ENCODE measurements at regions not wholly inside any gene's neighbourhood (a gene's known extent, or its start where the extent isn't known, plus 50 kb on each side); places are given as distances from the start of the nearest gene placed in this dataset.

GRCh38 chr9:13587571-13587970 is 308.1 kb upstream of the MPDZ start:
- DNase-seq = no peak

- DNase-seq = no peak
Measured at GRCh38 chr9:13586587-13587374, 307.3 kb upstream of the MPDZ start.

DNA sequence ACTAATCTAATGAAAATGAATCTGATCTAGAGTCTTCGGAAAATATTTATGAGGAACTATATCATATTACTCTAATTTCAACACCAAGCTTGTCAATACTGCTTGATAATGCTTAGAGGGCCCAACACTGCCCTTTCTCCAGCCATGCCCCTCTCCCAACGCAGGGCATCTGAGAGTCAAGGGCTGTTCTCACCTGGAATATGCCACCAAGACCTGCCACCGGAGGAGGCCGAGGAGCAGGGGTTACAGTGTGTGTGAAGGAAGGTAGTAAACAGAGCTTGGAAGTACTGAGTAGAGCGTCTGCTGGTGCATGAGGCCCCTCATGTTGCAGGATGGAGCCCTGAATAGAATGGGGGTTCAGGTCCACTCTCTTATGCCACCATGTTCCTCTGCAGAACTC is 301.3 kb upstream of the MPDZ start:
- no peak for DNase-seq

GRCh38 chr9:13580131-13580530 is 300.6 kb upstream of the MPDZ start:
- DNase-seq = no peak

DNA sequence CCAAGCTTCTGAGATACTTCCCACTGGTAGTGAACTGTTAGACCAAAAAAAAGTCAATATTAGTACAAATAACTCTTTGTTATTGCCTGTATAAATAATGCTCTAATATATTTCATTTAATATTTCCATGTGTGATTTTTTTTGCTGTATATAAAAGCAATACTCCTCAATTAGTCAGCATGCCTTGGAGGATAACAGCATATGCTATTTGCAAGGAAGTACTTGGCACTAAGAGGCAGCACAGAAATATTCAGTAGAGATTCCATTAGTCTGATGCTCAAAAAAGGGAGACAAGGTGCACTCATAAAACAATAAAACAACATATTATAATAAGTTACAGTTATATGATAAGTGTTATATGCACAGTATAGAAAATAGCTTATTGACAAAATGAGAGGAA is 296.6 kb upstream of the MPDZ start:
- no peak for DNase-seq

DNA sequence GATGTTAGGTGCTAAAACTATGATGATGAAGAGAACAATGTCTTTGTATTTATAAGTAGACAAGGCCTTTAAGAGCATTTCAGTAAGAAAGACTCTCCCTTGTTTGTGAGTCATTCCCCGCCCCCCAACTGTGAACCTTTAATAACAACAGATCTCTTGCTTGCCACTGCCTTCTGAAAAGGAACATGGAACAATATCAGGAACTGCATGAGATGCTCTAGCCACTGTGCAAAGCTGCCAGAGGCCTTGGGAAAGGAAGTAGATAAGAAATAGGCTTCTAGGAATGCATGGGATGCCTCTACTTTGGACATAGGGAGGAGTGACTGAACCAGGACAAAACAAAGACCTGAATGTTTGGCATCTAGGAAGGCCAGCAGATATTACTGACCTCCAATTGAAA is 296.1 kb upstream of the MPDZ start:
- DNase-seq = no peak

DNA sequence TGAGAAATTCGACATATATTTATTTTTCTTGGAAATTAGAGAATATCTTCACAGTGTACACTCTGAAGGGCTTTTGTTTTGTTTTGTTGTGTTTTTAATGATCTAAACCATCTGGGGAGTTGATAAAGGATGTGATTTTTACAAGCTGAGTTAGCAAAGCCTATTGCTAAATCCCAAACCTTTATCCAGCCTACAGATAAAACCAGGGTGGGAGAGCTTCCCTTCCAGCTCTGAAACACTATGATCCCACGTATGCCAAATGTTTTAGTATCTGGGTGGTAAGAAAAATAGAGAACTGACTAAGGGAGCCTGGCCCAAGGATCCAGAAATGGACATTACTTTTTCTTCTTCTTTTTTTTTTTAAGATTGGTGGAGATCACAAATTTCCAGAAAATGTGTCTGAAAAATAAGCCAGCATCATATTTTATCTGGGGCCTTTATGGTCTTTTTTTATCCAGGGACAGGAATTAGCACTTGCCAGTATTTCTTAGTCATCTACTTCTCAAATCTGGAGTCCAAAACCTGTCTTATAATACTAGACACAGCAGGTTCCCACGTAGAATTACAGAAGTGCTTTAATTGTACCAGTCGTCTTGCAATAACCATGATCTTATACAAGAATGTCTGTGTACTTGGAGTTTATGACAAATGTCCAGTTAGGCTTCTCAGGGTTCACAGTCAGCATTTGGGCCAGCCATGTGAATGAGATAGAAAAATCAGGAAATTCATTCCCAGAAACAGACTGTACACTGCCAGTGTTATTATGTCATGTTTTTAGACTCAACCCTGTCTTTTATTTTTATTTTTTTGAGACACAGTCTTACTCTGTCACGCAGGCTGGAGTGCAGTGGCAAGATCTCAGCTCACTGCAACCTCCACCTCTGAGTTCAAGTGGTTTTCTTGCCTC is 290.8 kb upstream of the MPDZ start:
- no peak for DNase-seq

- DNase-seq = no peak
Measured at GRCh38 chr9:13569602-13570067, 290.1 kb upstream of the MPDZ start.

DNA sequence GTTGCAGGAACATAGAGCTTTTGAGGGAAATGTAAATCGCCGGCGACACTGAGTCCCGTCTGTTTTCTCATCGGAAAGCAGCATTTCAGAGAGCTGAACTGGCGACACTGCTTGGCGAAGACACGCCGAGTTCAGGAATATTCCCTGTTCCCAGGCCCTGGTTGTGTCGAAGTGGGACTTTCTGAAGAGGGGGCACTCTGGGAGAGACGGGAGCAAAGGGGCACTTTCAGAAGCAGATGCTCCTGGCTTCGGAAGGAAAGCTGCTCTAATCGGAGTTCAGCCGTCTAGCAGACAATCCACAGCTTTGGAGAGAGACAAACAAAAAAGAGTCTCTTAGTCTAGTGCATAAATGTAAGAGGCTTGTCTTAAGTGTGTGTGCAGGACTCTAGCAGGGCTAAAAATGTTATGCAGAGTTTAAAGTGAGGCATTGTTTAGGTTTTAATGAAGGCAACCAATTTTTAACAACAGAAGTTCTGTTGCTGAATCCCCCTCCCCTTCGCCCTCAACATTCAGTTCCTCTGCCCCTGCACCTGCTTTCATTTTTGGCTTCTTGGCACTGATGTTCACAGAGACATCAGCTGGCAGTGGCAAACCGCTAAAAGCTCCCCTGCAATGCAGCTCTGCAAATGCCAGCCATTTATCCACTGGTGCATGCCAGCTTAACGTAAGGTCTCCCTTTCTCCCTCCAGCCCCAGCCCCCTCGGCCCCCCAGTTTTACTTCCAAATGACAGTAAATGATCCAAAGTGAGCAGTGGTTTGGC is 289.5 kb upstream of the MPDZ start:
- peak; percentile 51 for DNase-seq

DNA sequence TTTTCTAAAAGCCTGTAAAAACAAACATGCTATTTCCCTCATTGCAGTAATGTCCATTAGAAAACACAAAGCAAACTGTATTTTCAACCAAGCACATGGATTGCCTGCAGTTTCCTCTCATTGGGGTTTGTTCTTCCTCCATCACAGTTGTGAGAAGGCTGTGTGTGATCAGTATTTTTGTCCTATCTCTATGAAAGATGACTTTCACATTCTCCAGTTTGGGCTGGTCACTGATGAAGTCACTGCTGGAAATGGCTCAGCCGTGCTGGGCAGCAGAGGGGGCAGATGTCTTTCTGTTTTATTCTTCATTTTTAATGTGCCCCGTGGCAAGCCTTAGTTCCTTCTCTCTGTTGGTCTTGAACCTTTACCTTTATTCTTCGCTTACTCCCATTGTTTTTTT is 288.9 kb upstream of the MPDZ start:
- no peak for DNase-seq

GRCh38 chr9:13567833-13568232 is 288.3 kb upstream of the MPDZ start:
- no peak for DNase-seq

DNA sequence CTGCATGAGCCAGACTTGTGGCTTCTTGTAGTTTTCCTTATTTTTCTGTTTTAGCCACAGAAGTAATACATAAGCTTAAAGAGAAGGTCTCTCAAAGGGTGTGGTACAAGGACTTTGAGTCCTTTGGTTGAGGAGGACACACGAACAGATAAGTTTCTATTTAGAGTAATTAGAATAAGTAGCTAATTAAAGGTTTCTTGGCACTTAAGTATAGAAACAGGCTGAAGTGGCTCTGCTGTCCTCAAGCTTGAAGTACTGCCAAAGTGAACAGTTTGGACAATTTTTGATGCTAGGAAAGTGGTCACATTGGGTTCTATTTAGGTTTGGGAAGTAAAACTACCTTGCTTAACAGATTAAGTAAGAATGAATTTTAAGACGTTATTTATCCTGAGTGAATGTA is 278.3 kb upstream of the MPDZ start:
- no peak for DNase-seq

DNA sequence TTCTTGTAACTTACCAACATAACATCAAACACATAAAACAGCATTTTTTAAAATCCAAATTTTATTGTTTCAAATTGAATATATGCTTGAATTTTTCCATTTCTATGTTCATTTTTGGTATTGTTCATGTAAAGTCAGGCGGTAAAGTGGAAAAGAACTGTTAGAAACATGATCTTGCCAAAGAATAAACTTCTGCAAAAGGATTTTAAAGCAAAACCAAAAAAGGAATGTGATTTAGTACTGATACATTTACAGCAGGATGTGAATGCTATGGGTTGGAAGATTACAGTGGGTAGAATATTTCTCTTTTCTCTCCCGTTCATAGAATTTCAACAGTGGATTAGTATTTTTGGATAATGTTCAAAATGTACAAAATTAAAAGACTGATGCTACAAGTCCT is 277.2 kb upstream of the MPDZ start:
- no peak for DNase-seq

DNA sequence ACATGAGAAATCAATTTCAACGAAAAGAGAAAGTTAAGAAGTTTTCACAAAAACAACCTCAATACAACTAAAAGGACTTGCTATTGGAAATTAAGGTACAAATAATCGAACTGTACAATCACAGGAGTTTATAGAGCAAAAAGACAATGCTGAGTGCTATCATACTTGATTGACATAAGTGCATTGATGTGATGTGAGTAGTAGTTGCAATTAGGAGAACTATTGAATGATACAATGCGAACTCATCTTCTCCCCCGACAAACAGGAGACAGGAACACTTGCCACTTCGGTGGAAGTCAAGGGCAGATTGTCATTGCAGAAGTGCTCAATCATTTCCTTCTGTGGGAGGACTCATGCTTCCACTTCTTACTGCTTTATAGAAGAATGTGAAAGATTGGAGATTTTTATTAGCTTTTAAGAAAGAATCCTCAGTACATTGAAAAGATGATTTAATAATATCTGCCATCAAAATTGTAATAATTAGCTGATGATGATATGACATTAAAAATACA is 276.6 kb upstream of the MPDZ start:
- DNase-seq = no peak

DNA sequence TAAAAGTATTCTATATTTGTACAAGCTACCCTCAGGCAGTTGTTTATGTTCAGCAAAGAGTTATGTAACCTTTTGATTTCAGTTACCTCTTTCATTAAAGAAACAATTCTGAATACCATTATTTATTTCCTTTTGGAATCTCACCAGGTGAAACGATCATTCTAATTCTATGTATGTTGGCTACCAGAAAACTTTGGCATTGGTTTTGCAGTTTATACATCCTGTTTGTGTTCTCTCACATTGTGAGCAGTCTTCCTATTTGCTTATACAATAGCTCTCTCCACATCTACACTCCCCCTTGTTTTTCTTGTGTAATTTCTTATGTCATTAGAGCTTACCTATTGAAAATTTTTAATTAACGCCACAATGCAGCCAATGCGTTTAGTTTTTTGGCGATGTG is 276.0 kb upstream of the MPDZ start:
- no peak for DNase-seq

GRCh38 chr9:13554626-13555025 is 275.1 kb upstream of the MPDZ start:
- no peak for DNase-seq

GRCh38 chr9:13552606-13553215 is 273.2 kb upstream of the MPDZ start:
- DNase-seq = no peak

DNA sequence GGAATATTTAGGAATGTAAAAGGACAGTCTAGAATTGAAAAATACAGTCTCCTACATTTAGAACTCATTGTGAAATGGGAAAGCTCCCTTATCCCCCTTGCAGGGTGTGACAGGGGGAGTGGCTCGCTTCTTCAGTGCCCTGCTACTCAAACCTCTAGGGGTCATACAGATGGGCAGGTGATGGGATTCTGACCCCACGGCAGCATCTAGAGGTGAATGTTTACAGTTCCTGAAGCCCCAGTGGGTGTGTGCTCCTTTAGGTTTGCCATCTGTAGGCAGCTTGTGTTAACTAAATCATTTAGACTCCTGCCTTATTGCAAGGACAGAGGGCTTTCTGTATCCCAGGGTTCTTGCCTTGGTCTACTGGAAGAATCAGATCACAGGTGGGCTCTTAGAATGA is 271.0 kb upstream of the MPDZ start:
- no peak for DNase-seq

GRCh38 chr9:13548535-13548934 is 269.0 kb upstream of the MPDZ start:
- DNase-seq = no peak

DNA sequence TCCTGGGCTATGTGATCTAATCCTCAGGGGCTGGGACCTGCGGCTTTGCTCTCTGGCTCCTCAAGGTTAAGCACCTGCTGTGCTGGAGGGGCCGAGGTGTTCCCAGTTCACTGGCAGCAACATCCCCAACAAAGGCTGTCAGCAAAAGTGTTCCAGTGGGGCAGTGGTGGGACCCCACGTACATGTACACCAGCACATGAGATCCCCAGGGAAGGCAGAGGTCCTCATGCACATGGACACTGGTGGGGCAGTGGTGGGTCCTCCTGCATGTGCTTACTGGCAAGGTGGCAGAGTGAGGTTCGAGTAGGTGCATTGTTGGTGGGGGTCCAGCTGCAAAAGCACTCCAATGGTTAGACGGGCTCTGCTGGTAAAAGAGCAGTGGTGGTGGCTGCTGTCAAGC is 255.6 kb upstream of the MPDZ start:
- no peak for DNase-seq

DNA sequence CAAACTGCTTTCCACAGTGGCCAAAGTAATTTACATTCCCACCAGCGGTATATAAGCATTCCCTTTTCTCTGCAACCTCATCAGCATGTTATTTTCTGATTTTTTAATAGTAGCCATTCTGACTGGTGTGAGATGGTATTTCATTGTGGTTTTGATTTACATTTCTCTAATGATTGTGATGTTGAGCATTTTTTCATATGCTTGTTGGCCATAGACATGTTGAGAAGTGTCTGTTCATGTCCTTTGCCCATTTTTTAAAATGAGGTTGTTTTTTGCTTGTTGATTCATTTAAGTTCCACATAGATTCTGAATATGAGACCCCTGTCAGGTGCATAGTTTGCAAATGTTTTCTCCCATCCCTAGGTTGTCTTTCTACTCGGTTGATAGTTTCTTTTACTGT is 254.5 kb upstream of the MPDZ start:
- DNase-seq = no peak

DNA sequence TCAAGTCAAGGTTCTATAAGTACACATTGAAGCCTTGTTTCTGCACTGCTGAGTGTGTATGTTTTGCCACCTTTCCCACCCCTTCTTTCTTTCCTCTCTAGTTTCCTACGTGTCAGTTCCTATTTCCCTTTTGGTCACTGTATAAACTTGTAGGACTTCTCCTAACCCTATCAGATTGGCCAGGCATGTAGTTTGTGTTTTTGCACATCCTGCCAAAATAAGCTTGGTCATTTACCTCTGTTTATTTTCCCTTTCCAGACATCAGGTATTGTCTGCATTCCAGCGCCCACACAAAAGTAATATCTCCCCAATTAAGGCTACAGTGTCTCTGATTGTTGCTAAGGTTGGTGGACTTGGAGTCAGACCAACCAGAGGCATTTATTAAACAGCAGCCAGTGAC is 252.9 kb upstream of the MPDZ start:
- DNase-seq = no peak
